ENCODE measurements at regions not wholly inside any gene's neighbourhood (a gene's known extent, or its start where the extent isn't known, plus 50 kb on each side); places are given as distances from the start of the nearest gene placed in this dataset.

DNA sequence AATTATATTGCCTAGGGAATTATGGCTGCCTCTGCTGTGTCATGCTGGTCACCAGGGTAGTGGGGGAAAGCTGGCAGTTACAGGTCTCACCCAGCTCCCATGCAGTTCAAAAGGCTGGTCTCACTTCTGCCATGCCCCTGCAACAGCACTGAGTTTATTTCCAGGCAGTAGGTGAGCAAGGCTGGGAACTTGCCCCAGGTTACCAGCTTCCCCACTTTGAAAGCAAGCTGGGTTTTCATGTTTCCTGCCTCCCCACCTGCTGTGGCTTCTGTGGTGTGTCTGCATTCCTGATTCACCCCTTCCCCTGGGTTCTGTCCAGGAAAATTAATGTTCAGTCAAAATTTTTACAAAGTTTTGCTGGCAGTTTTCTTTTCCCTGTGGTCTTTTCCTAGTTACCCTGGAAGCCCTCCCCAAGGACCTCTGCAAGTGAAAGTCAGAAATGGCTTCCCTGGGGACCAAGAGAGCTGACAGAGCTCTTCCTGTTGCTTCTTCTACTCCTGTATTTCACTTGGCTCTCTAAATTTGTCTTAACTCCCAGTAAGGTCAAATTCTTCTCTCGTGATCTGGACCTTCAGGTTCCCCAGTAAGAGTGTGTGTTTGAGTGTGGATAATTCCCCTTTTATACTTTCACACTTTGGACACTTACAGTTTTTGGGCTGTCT, 58.5 kb upstream of the AGTR2 start:
- Histone ChIP-seq H4K8ac (replicated peaks; ENCODE audit: insufficient read length, low read depth, low read length) (no peak overlapping the region), H3K14ac (ENCODE audit: insufficient read depth, low read length) (no peak overlapping the region), H3K9me3 (ENCODE audit: control insufficient read depth, low read depth, low read length) (no peaks in the 10 kb centered on the region), H3K56ac (ENCODE audit: insufficient read length, low read depth, low read length) (no peak overlapping the region), H2AFZ (ENCODE audit: low read length) (no peak overlapping the region), H3K4me1 (ENCODE audit: insufficient read depth, low read length) (no peaks in the 10 kb centered on the region), H2BK5ac (ENCODE audit: insufficient read length, low read length) (no peak overlapping the region), H2BK12ac (ENCODE audit: insufficient read length, low read depth, low read length) (no peak overlapping the region), H3K9ac (ENCODE audit: extremely low read depth, insufficient read length, low read length) (no peak overlapping the region), H3K79me2 (ENCODE audit: insufficient read depth, low read length) (no peaks in the 10 kb centered on the region), H3K4me2 (ENCODE audit: insufficient read depth, insufficient read length, low read length) (no peak overlapping the region), H3K27ac (ENCODE audit: insufficient read length, low read depth, low read length) (no peak overlapping the region), H2AK5ac (ENCODE audit: insufficient read length, low read length) (no peak overlapping the region), H3K4ac (ENCODE audit: low read depth, low read length) (no peak overlapping the region), H4K91ac (ENCODE audit: insufficient read length, low read depth, low read length) (no peak overlapping the region), H2BK120ac (ENCODE audit: low read depth, low read length, poor library complexity, severe bottlenecking) (no peak overlapping the region), H3K23ac (ENCODE audit: insufficient read length, low read depth, low read length) (no peak overlapping the region), H3K79me1 (ENCODE audit: insufficient read depth, low read depth, low read length, poor library complexity, severe bottlenecking) (no peaks in the 10 kb centered on the region), H3K27me3 (ENCODE audit: insufficient read depth, low read length) (no peaks in the 10 kb centered on the region), H3K18ac (ENCODE audit: insufficient read length, low read depth, low read length) (no peak overlapping the region), H3K23me2 (ENCODE audit: insufficient read length, low read depth, low read length, poor library complexity, severe bottlenecking) (no peaks in the 10 kb centered on the region), H2BK15ac (ENCODE audit: low read depth, low read length) (no peak overlapping the region), H2BK20ac (ENCODE audit: low read depth, low read length, poor library complexity, severe bottlenecking) (no peak overlapping the region), H4K5ac (ENCODE audit: insufficient read length, low read depth, low read length) (no peak overlapping the region), H3T11ph (ENCODE audit: low read length) (no peak overlapping the region), H4K20me1 (ENCODE audit: control insufficient read depth, insufficient read depth, insufficient read length) (no peaks in the 10 kb centered on the region)
- peaks cover 7 to 10% of the 10 kb centered on the region in 2 experiments; a peak in 4 of 5 replicates for H3K9me3 Mint-ChIP-seq
- peak overlapping the region in 1 of 3 experiments; percentile 74; a peak in 1 of 7 replicates for H3K27ac Mint-ChIP-seq
- WGBS (ENCODE audit: extremely low coverage, insufficient read length, low lambda C conversion rate), result no CpG with 5 or more reads among the region's 1 CpG
- H3K36me3 Mint-ChIP-seq (ENCODE audit: insufficient read depth in 1 of 3, low read depth in 3 of 3), result peaks cover 0 to 5% (median 1%) of the 10 kb centered on the region in 3 experiments; a peak in 4 of 7 replicates
- TF ChIP-seq, protein P1, sequence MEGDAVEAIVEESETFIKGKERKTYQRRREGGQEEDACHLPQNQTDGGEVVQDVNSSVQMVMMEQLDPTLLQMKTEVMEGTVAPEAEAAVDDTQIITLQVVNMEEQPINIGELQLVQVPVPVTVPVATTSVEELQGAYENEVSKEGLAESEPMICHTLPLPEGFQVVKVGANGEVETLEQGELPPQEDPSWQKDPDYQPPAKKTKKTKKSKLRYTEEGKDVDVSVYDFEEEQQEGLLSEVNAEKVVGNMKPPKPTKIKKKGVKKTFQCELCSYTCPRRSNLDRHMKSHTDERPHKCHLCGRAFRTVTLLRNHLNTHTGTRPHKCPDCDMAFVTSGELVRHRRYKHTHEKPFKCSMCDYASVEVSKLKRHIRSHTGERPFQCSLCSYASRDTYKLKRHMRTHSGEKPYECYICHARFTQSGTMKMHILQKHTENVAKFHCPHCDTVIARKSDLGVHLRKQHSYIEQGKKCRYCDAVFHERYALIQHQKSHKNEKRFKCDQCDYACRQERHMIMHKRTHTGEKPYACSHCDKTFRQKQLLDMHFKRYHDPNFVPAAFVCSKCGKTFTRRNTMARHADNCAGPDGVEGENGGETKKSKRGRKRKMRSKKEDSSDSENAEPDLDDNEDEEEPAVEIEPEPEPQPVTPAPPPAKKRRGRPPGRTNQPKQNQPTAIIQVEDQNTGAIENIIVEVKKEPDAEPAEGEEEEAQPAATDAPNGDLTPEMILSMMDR (conservative IDR thresholded peaks at IDR 0.05), result no peak
- no peak for DNase-seq
- no peak overlapping the region for H3K4me3 Mint-ChIP-seq
- H3K27me3 Mint-ChIP-seq (ENCODE audit: low read depth), result peaks cover 8% of the 10 kb centered on the region
- H3K4me1 Mint-ChIP-seq, result peaks cover 6% of the 10 kb centered on the region in 2 experiments; a peak in 3 of 4 replicates
